Hepatocyte (in vitro differentiated cells): ENCODE measurements at regions not wholly inside any gene's neighbourhood (a gene's known extent, or its start where the extent isn't known, plus 50 kb on each side); places are given as distances from the start of the nearest gene placed in this dataset.

Experiments used
- EZH2 ChIP-seq: fragments of 200-600 bp; sonication (generic); IDR thresholded peaks from 2 replicates; pipeline ENCODE4 v1.6.1; 2016; ENCODE audit warnings: antibody characterized with exemption, mild to moderate bottlenecking, borderline replicate concordance
- TF ChIP-seq, protein P1 (sequence below): fragments of 200-600 bp; sonication (generic); IDR thresholded peaks from 2 replicates; pipeline ENCODE4 v1.5.1; 2016; ENCODE audit warnings: antibody characterized with exemption, mild to moderate bottlenecking; ENCODE audit not compliant: poor library complexity

GRCh38 chr2:33706410-33706809 lies 107.3 kb upstream of the FAM98A start:
- TF ChIP-seq EZH2 = no peak
- TF ChIP-seq, protein P1, sequence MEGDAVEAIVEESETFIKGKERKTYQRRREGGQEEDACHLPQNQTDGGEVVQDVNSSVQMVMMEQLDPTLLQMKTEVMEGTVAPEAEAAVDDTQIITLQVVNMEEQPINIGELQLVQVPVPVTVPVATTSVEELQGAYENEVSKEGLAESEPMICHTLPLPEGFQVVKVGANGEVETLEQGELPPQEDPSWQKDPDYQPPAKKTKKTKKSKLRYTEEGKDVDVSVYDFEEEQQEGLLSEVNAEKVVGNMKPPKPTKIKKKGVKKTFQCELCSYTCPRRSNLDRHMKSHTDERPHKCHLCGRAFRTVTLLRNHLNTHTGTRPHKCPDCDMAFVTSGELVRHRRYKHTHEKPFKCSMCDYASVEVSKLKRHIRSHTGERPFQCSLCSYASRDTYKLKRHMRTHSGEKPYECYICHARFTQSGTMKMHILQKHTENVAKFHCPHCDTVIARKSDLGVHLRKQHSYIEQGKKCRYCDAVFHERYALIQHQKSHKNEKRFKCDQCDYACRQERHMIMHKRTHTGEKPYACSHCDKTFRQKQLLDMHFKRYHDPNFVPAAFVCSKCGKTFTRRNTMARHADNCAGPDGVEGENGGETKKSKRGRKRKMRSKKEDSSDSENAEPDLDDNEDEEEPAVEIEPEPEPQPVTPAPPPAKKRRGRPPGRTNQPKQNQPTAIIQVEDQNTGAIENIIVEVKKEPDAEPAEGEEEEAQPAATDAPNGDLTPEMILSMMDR = no peak
